PC-9 (cell line): ENCODE measurements at regions not wholly inside any gene's neighbourhood (a gene's known extent, or its start where the extent isn't known, plus 50 kb on each side); places are given as distances from the start of the nearest gene placed in this dataset.

Experiments used
- BruUV-seq: library from RNA; stranded (reverse); fragments of 400-500 nt; replicated peaks from 2 replicates; lab custom pipeline; 2021; lab: Mats Ljungman, UMichigan
- CTCF ChIA-PET: fragments of 300-600 bp; sonication (Branson Sonifier 250); formaldehyde crosslinking; loops from one replicate; lab custom pipeline; 2022; ENCODE audit warnings: antibody characterized with exemption; lab: Charles Lee
- POLR2A ChIA-PET: fragments of 300-600 bp; sonication (Branson Sonifier 250); formaldehyde crosslinking; loops from one replicate; lab custom pipeline; 2022; ENCODE audit warnings: antibody characterized with exemption; ENCODE audit not compliant: unreplicated experiment; lab: Charles Lee
- DNase-seq, 2 experiments: peaks; one replicate each; pipeline versions ENCODE4 v3.0.0 to v3.0.0-alpha.2; 2015 to 2022; ENCODE audit warnings: mixed read lengths in 1 of 2
- H2AFZ ChIP-seq: fragments of 200-600 bp; sonication (generic); 2 replicates; pipeline ENCODE4 v1.8.1; 2017; ENCODE audit warnings: antibody characterized with exemption
- H3F3A ChIP-seq: fragments of 200-600 bp; sonication (generic); 2 replicates; pipeline ENCODE4 v1.8.1; 2017; ENCODE audit warnings: antibody characterized with exemption, mild to moderate bottlenecking, low read depth; ENCODE audit not compliant: insufficient read depth
- H3K27ac ChIP-seq: fragments of 200-600 bp; sonication (generic); 2 replicates; pipeline ENCODE4 v1.6.1; 2016; ENCODE audit warnings: mixed run types
- H3K27me3 ChIP-seq: fragments of 200-600 bp; sonication (generic); 2 replicates; pipeline ENCODE4 v1.6.1; 2016; ENCODE audit warnings: low read depth, mixed run types; ENCODE audit not compliant: insufficient read depth
- H3K36me3 ChIP-seq: fragments of 200-600 bp; sonication (generic); 2 replicates; pipeline ENCODE4 v1.6.1; 2016; ENCODE audit warnings: low read depth, mixed run types
- H3K4me1 ChIP-seq: fragments of 200-600 bp; sonication (generic); replicated peaks from 2 replicates; pipeline ENCODE4 v1.6.1; 2016; ENCODE audit warnings: mixed run types; ENCODE audit not compliant: insufficient read depth
- H3K4me2 ChIP-seq: fragments of 200-600 bp; sonication (generic); 2 replicates; pipeline ENCODE4 v1.6.1; 2017; ENCODE audit warnings: mixed run types
- H3K4me3 ChIP-seq: fragments of 200-600 bp; sonication (generic); 2 replicates; pipeline ENCODE4 v1.6.1; 2016; ENCODE audit warnings: mixed run types
- H3K79me2 ChIP-seq: fragments of 200-600 bp; sonication (generic); 2 replicates; pipeline ENCODE4 v1.6.1; 2017; ENCODE audit warnings: low read depth, mixed run types
- H3K9me2 ChIP-seq: fragments of 200-600 bp; sonication (generic); 2 replicates; pipeline ENCODE4 v1.8.1; 2017; ENCODE audit warnings: mild to moderate bottlenecking; ENCODE audit not compliant: insufficient read depth
- H3K9me3 ChIP-seq: fragments of 200-600 bp; sonication (generic); 2 replicates; pipeline ENCODE4 v1.8.1; 2016; ENCODE audit warnings: low read depth; ENCODE audit not compliant: insufficient read depth
- H4K20me1 ChIP-seq: fragments of 200-600 bp; sonication (generic); 2 replicates; pipeline ENCODE4 v1.8.1; 2017; ENCODE audit not compliant: insufficient read depth
- EZH2 ChIP-seq: fragments of 200-600 bp; sonication (generic); IDR thresholded peaks from 2 replicates; pipeline ENCODE4 v1.8.0; 2017; ENCODE audit warnings: antibody characterized with exemption, low read depth
- intact Hi-C: fragments of 100-400 bp; cut with micrococcal nuclease; formaldehyde crosslinking; loops from one replicate; pipeline ENCODE4 v1.10.0; 2022; ENCODE audit not compliant: unreplicated experiment
- TF ChIP-seq, protein P1 (sequence below): fragments of 200-600 bp; sonication (generic); conservative IDR thresholded peaks from 2 replicates; pipeline ENCODE4 v1.6.1; 2017; ENCODE audit warnings: mixed run types, antibody characterized with exemption, mild to moderate bottlenecking, moderate library complexity

DNA sequence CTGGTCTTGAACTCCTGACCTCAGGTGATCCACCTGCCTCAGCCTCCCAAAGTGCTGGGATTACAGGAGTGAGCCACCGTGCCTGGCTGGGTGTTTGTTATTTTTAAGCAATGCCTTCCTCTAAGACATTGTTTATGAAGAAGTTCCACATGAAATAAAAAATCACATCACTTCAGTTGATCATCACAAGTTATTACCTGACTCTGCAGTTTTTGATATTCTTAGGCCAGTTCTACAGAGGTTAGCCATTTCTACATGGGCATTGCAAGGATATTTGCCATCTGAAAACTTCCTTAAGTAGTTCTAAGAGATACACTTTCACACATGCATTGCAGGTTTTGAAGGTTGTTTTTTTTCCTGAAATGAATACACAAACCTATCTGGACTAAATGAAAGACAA lies 82.1 kb downstream of the PYDC2 start:
- no peak overlapping the region for H3K27ac ChIP-seq
- no peak overlapping the region for H3K4me2 ChIP-seq
- no peaks in the 10 kb centered on the region for H3K27me3 ChIP-seq
- no peak for DNase-seq
- H3K9me2 ChIP-seq: no peaks in the 10 kb centered on the region; the same call in 1 of the 2 replicates
- ChIA-PET POLR2A (no interaction called here), CTCF (no interaction called here)
- no peaks in the 10 kb centered on the region for H3F3A ChIP-seq
- TF ChIP-seq EZH2: no peak
- TF ChIP-seq, protein P1, sequence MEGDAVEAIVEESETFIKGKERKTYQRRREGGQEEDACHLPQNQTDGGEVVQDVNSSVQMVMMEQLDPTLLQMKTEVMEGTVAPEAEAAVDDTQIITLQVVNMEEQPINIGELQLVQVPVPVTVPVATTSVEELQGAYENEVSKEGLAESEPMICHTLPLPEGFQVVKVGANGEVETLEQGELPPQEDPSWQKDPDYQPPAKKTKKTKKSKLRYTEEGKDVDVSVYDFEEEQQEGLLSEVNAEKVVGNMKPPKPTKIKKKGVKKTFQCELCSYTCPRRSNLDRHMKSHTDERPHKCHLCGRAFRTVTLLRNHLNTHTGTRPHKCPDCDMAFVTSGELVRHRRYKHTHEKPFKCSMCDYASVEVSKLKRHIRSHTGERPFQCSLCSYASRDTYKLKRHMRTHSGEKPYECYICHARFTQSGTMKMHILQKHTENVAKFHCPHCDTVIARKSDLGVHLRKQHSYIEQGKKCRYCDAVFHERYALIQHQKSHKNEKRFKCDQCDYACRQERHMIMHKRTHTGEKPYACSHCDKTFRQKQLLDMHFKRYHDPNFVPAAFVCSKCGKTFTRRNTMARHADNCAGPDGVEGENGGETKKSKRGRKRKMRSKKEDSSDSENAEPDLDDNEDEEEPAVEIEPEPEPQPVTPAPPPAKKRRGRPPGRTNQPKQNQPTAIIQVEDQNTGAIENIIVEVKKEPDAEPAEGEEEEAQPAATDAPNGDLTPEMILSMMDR: no peak
- H3K36me3 ChIP-seq: no peaks in the 10 kb centered on the region
- H3K4me1 ChIP-seq: no peaks in the 10 kb centered on the region
- H3K9me3 ChIP-seq: no peaks in the 10 kb centered on the region
- BruUV-seq: no TSS peak
- H2AFZ ChIP-seq: no peak overlapping the region
- no peak overlapping the region for H3K4me3 ChIP-seq
- H4K20me1 ChIP-seq: no peaks in the 10 kb centered on the region
- H3K79me2 ChIP-seq: no peaks in the 10 kb centered on the region
- intact Hi-C loops: no loop called here

DNA sequence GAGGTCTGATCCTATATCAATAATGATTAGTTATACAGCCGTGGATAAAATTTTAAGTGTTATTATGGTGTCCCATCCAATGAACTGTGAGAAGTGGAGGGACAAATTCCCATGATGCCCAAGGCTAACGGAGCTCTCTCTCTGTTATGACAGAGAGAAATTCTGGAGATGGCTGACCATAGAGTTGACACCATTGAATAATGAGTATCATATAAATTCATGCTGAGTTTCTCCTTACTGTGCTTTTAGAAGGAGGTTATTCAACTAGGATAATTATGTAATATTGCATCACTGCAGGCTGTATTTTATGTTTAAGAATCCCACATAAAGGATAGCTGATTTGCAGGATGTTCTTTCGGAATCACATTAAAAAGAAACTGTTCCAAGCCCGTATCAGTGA lies 82.9 kb downstream of the PYDC2 start:
- intact Hi-C loops: no loop called here
- CTCF ChIA-PET: no interaction called here

DNA sequence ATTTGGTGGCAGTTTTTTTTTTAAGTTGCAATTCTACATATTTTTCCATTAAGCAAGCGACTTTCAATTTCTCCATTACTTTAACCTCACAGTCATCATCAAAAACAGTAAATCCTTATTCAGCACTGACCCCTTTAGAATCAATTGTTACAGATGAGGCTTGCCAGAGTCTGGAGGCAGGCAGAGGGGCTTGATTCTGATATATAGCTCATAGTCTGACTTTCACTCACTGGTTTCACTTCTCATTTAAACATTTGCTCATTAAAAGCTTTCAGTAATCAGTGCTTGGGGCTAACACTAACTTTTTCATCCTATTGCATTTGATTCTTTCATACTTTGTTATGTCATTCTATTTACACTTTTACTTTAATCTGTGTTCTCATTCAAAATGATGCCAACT lies 88.4 kb downstream of the PYDC2 start:
- no peaks in the 10 kb centered on the region for H3K27me3 ChIP-seq
- no peak overlapping the region for H3K27ac ChIP-seq
- H2AFZ ChIP-seq: no peak overlapping the region
- H3K4me1 ChIP-seq: no peaks in the 10 kb centered on the region
- H3K9me3 ChIP-seq: no peaks in the 10 kb centered on the region
- H3K4me2 ChIP-seq: no peak overlapping the region
- no peaks in the 10 kb centered on the region for H4K20me1 ChIP-seq
- H3K36me3 ChIP-seq: no peaks in the 10 kb centered on the region
- H3K79me2 ChIP-seq: no peaks in the 10 kb centered on the region
- TF ChIP-seq, protein P1: no peak
- no peak for TF ChIP-seq EZH2
- no peaks in the 10 kb centered on the region; the same call in 1 of the 2 replicates for H3K9me2 ChIP-seq
- no peak for DNase-seq
- intact Hi-C loops: no loop called here
- ChIA-PET POLR2A (no interaction called here), CTCF (no interaction called here)
- no TSS peak for BruUV-seq
- H3K4me3 ChIP-seq: no peak overlapping the region
- no peaks in the 10 kb centered on the region for H3F3A ChIP-seq

More for the DNA sequence above, 82.9 kb downstream of the PYDC2 start:
- POLR2A ChIA-PET: no interaction called here
- H4K20me1 ChIP-seq: no peaks in the 10 kb centered on the region
- BruUV-seq: no TSS peak
- no peak overlapping the region for H3K4me3 ChIP-seq
- no peaks in the 10 kb centered on the region; the same call in 1 of the 2 replicates for H3K9me2 ChIP-seq
- no peaks in the 10 kb centered on the region for H3K4me1 ChIP-seq
- no peak overlapping the region for H3K4me2 ChIP-seq
- H2AFZ ChIP-seq: no peak overlapping the region
- no peaks in the 10 kb centered on the region for H3F3A ChIP-seq
- H3K36me3 ChIP-seq: no peaks in the 10 kb centered on the region
- no peak for DNase-seq
- H3K9me3 ChIP-seq: no peaks in the 10 kb centered on the region
- H3K27me3 ChIP-seq: no peaks in the 10 kb centered on the region
- no peak overlapping the region for H3K27ac ChIP-seq
- H3K79me2 ChIP-seq: no peaks in the 10 kb centered on the region
- TF ChIP-seq, protein P1: no peak
- TF ChIP-seq EZH2: no peak
